GM18502 (cell line): ENCODE measurements at regions not wholly inside any gene's neighbourhood (a gene's known extent, or its start where the extent isn't known, plus 50 kb on each side); places are given as distances from the start of the nearest gene placed in this dataset.

ENCODE experiments used
- ATAC-seq: cut with Tn5 transposase; IDR thresholded peaks from one replicate; pipeline ENCODE4 v1.9.1; 2021; ENCODE audit warnings: mild to moderate bottlenecking; ENCODE audit not compliant: unreplicated experiment, poor library complexity

- no peak for ATAC-seq
These were observed 175.8 kb downstream of the CSNK2A3 start for GRCh38 chr11:11177156-11177808.

- ATAC-seq = no peak
These were observed 179.6 kb downstream of the CSNK2A3 start for GRCh38 chr11:11173316-11174025.

GRCh38 chr11:11171854-11172253 is 181.2 kb downstream of the CSNK2A3 start:
- ATAC-seq = peak; percentile 98

GRCh38 chr11:11171285-11171684 is 181.8 kb downstream of the CSNK2A3 start:
- no peak for ATAC-seq

GRCh38 chr11:11170352-11171084 is 182.5 kb downstream of the CSNK2A3 start:
- ATAC-seq = no peak

- no peak for ATAC-seq
These were observed 183.2 kb downstream of the CSNK2A3 start for GRCh38 chr11:11169715-11170351.

GRCh38 chr11:11167806-11168205 is 185.2 kb downstream of the CSNK2A3 start:
- no peak for ATAC-seq

- ATAC-seq = no peak
These were observed 188.7 kb downstream of the CSNK2A3 start for GRCh38 chr11:11164334-11164690.

GRCh38 chr11:11163669-11164333 is 189.2 kb downstream of the CSNK2A3 start:
- ATAC-seq = no peak

- no peak for ATAC-seq
These were observed 189.8 kb downstream of the CSNK2A3 start for GRCh38 chr11:11163236-11163635.

- no peak for ATAC-seq
These were observed 195.9 kb downstream of the CSNK2A3 start for GRCh38 chr11:11157185-11157584.

- peak; percentile 55 for ATAC-seq
These were observed 196.9 kb downstream of the CSNK2A3 start for GRCh38 chr11:11155962-11156815.

- no peak for ATAC-seq
These were observed 200.2 kb downstream of the CSNK2A3 start for GRCh38 chr11:11152877-11153276.

GRCh38 chr11:11149671-11150459 is 203.2 kb downstream of the CSNK2A3 start:
- no peak for ATAC-seq

GRCh38 chr11:11148596-11148995 is 204.5 kb downstream of the CSNK2A3 start:
- ATAC-seq = no peak

GRCh38 chr11:11148104-11148509 is 204.9 kb downstream of the CSNK2A3 start:
- no peak for ATAC-seq

- ATAC-seq = no peak
These were observed 206.2 kb downstream of the CSNK2A3 start for GRCh38 chr11:11146830-11147229.

- no peak for ATAC-seq
These were observed 209.2 kb downstream of the CSNK2A3 start for GRCh38 chr11:11143849-11144248.

GRCh38 chr11:11142430-11142829 is 210.6 kb downstream of the CSNK2A3 start:
- no peak for ATAC-seq
